ENCODE measurements at regions not wholly inside any gene's neighbourhood (a gene's known extent, or its start where the extent isn't known, plus 50 kb on each side); places are given as distances from the start of the nearest gene placed in this dataset.

- Histone ChIP-seq H3K4me2 (no peak overlapping the region), H3K9me3 (no peaks in the 10 kb centered on the region), H3K27ac (no peak overlapping the region), H3K4me1 (no peaks in the 10 kb centered on the region), H3K4me3 (no peak overlapping the region)
- no peak for FAIRE-seq
- no peak for DNase-seq (ENCODE audit: low read depth in 1 of 2, low spot score in 1 of 2)
- WGBS (ENCODE audit: missing lambda C conversion rate): 18% methylated on average over 2 of the region's 2 CpGs
- ChIA-PET CTCF (no interaction called here), POLR2A (no interaction called here)
- ATAC-seq: no peak
- TF ChIP-seq, protein P1, sequence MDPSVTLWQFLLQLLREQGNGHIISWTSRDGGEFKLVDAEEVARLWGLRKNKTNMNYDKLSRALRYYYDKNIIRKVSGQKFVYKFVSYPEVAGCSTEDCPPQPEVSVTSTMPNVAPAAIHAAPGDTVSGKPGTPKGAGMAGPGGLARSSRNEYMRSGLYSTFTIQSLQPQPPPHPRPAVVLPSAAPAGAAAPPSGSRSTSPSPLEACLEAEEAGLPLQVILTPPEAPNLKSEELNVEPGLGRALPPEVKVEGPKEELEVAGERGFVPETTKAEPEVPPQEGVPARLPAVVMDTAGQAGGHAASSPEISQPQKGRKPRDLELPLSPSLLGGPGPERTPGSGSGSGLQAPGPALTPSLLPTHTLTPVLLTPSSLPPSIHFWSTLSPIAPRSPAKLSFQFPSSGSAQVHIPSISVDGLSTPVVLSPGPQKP (IDR thresholded peaks at IDR 0.05; ENCODE audit: low read depth, low read length): no peak
- TF ChIP-seq RFX5 (IDR thresholded peaks at IDR 0.05): no peak
- TF ChIP-seq, protein P2, sequence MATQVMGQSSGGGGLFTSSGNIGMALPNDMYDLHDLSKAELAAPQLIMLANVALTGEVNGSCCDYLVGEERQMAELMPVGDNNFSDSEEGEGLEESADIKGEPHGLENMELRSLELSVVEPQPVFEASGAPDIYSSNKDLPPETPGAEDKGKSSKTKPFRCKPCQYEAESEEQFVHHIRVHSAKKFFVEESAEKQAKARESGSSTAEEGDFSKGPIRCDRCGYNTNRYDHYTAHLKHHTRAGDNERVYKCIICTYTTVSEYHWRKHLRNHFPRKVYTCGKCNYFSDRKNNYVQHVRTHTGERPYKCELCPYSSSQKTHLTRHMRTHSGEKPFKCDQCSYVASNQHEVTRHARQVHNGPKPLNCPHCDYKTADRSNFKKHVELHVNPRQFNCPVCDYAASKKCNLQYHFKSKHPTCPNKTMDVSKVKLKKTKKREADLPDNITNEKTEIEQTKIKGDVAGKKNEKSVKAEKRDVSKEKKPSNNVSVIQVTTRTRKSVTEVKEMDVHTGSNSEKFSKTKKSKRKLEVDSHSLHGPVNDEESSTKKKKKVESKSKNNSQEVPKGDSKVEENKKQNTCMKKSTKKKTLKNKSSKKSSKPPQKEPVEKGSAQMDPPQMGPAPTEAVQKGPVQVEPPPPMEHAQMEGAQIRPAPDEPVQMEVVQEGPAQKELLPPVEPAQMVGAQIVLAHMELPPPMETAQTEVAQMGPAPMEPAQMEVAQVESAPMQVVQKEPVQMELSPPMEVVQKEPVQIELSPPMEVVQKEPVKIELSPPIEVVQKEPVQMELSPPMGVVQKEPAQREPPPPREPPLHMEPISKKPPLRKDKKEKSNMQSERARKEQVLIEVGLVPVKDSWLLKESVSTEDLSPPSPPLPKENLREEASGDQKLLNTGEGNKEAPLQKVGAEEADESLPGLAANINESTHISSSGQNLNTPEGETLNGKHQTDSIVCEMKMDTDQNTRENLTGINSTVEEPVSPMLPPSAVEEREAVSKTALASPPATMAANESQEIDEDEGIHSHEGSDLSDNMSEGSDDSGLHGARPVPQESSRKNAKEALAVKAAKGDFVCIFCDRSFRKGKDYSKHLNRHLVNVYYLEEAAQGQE (IDR thresholded peaks at IDR 0.05): no peak
- no peak for TF ChIP-seq HES2 (IDR thresholded peaks at IDR 0.05)
- no peak for TF ChIP-seq PHF8 (IDR thresholded peaks at IDR 0.05; ENCODE audit: borderline replicate concordance, low read depth)
- no peak for TF ChIP-seq SREBF2 (IDR thresholded peaks at IDR 0.05)
- TF ChIP-seq FOSL2 (IDR thresholded peaks at IDR 0.05): no peak
- TF ChIP-seq FOSL2 (CRISPR knock-in tag; IDR thresholded peaks at IDR 0.05): no peak
- TF ChIP-seq CHD2 (IDR thresholded peaks at IDR 0.05; ENCODE audit: low read length, partially characterized antibody): no peak
- no peak for TF ChIP-seq NR3C1 (IDR thresholded peaks at IDR 0.05)
These were observed 127.1 kb upstream of the POC5 start for GRCh38 chr5:75844301-75844700.

- Histone ChIP-seq H3K4me2 (no peak overlapping the region), H3K4me3 (no peak overlapping the region), H3K27ac (no peak overlapping the region), H3K9me3 (no peaks in the 10 kb centered on the region), H3K4me1 (no peaks in the 10 kb centered on the region)
- ATAC-seq: no peak
- no peak for TF ChIP-seq FOXS1 (CRISPR knock-in tag; IDR thresholded peaks at IDR 0.05)
- no peak for TF ChIP-seq MAX (IDR thresholded peaks at IDR 0.05)
- TF ChIP-seq FOSL2 (IDR thresholded peaks at IDR 0.05): no peak
- TF ChIP-seq FOSL2 (CRISPR knock-in tag; IDR thresholded peaks at IDR 0.05): no peak
- TF ChIP-seq E2F6 (IDR thresholded peaks at IDR 0.05; ENCODE audit: borderline replicate concordance, low read depth): no peak
- TF ChIP-seq RARB (CRISPR knock-in tag; IDR thresholded peaks at IDR 0.05): no peak
- TF ChIP-seq BHLHE40 (IDR thresholded peaks at IDR 0.05; ENCODE audit: low read depth, low read length): no peak
- TF ChIP-seq CHD2 (IDR thresholded peaks at IDR 0.05; ENCODE audit: low read length, partially characterized antibody): no peak
- TF ChIP-seq EP300 (IDR thresholded peaks at IDR 0.05): no peak
- TF ChIP-seq BCL3 (IDR thresholded peaks at IDR 0.05): no peak
- TF ChIP-seq, protein P1 (IDR thresholded peaks at IDR 0.05; ENCODE audit: low read depth, low read length): no peak
- TF ChIP-seq NFE2L2 (conservative IDR thresholded peaks at IDR 0.05; ENCODE audit: low read length): no peak
- TF ChIP-seq ATOH8 (CRISPR knock-in tag; IDR thresholded peaks at IDR 0.05; ENCODE audit: low read depth): no peak
- TF ChIP-seq PBX3 (IDR thresholded peaks at IDR 0.05): no peak
- no peak for TF ChIP-seq ZFP36 (IDR thresholded peaks at IDR 0.05; ENCODE audit: borderline replicate concordance, partially characterized antibody)
- no peak for TF ChIP-seq POLR2AphosphoS2 (conservative IDR thresholded peaks at IDR 0.05; ENCODE audit: low read length)
- no peak for TF ChIP-seq JUN (IDR thresholded peaks at IDR 0.05)
- 3% methylated on average over 4 of the region's 4 CpGs for WGBS (ENCODE audit: missing lambda C conversion rate)
- ChIA-PET POLR2A (no interaction called here), CTCF (no interaction called here)
- no peak for DNase-seq (ENCODE audit: low read depth in 1 of 2, low spot score in 1 of 2)
- no peak for FAIRE-seq
These were observed 126.1 kb upstream of the POC5 start for GRCh38 chr5:75843319-75843718.
